ENCODE measurements at regions not wholly inside any gene's neighbourhood (a gene's known extent, or its start where the extent isn't known, plus 50 kb on each side); places are given as distances from the start of the nearest gene placed in this dataset.
A peak's percentile ranks its signal among the peaks of the same experiment; 100 is the strongest.
"Not testable (repeated sequence)": the region's sequence is repeated elsewhere in the genome, so short reads cannot be mapped to it uniquely, and the experiment has no call there.

DNA sequence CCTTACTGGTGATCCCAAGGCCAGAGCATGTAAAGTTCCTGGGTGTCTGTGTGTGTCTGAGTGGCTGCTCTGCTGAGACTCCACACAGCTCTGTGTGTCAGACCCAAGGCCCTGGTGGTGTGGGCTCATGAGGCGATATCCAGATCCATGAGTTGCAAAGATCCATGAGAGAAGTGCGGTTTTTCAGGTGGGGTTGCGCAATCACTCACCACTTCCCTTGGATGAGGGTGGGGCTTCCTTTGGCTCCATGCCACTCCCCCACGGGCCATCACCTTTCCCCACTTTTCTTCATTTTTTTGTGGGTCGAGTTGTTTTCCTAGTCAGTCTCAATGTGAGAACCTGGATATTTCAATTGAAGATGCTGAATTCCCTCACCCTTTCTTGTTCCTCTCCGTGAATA is 179.2 kb downstream of the PCDH11X start:
- peak; percentile 92 for FAIRE-seq
- DNase-seq (ENCODE audit: low read depth); H3K36me3 ChIP-seq (ENCODE audit: control insufficient read depth, insufficient read depth, low read length); H3K27me3 ChIP-seq (ENCODE audit: control insufficient read depth, insufficient read depth, low read length); H3K4me3 ChIP-seq (ENCODE audit: low read depth, low read length): not testable (repeated sequence)

DNA sequence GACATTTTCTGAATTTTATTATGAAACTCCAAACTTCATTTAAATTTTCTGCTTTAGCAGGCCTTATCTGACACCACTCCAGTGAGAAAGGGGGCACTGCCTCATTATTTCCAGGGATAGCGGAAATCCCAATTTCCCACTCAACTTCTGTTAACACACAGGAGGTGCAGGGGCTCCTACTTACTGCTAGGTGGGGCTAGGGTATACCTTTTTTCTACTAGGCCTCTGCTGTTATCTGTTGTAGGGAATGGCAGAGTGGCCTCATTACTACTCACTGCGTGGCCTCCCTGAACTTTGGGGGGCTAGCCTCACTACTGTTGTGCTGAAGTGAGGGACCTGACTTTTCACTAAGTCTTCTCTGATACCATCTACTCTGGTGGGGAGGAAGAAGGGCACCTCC is 211.4 kb downstream of the PCDH11X start:
- DNase-seq (ENCODE audit: low read depth); H3K27me3 ChIP-seq (ENCODE audit: control insufficient read depth, insufficient read depth, low read length); FAIRE-seq; H3K4me3 ChIP-seq (ENCODE audit: low read depth, low read length); H3K36me3 ChIP-seq (ENCODE audit: control insufficient read depth, insufficient read depth, low read length): not testable (repeated sequence)
